ENCODE measurements at regions not wholly inside any gene's neighbourhood (a gene's known extent, or its start where the extent isn't known, plus 50 kb on each side); places are given as distances from the start of the nearest gene placed in this dataset.

- TF ChIP-seq GATA2 (IDR thresholded peaks at IDR 0.05; ENCODE audit: low read depth, low read length) (no peak), GATA3 (IDR thresholded peaks at IDR 0.05; ENCODE audit: low read depth, low read length) (no peak)
Measured at GRCh38 chr5:126220725-126221124, 202.5 kb upstream of the GRAMD2B start.

All from SH-SY5Y (cell line).